ENCODE measurements at regions not wholly inside any gene's neighbourhood (a gene's known extent, or its start where the extent isn't known, plus 50 kb on each side); places are given as distances from the start of the nearest gene placed in this dataset.

GRCh38 chr2:240353086-240353798 is 82.2 kb upstream of the GPC1 start:
- TF ChIP-seq EZH2 (optimal IDR thresholded peaks at IDR 0.05; ENCODE audit: low read depth, low read length): no peak
- no peak for TF ChIP-seq CTCF (IDR thresholded peaks at IDR 0.05; ENCODE audit: low read length)
- TF ChIP-seq EZH2phosphoT487 (IDR thresholded peaks at IDR 0.05; ENCODE audit: low read length): no peak

GRCh38 chr2:240353944-240354343 is 81.5 kb upstream of the GPC1 start:
- TF ChIP-seq EZH2phosphoT487 (IDR thresholded peaks at IDR 0.05; ENCODE audit: low read length): no peak
- no peaks in the 10 kb centered on the region for H3K4me1 ChIP-seq (ENCODE audit: low read length)
- no peaks in the 10 kb centered on the region for H3K36me3 ChIP-seq (replicated peaks; ENCODE audit: insufficient read depth, low read length)

More at GRCh38 chr2:240353086-240353798, 82.2 kb upstream of the GPC1 start:
- no peak overlapping the region for H3K4me2 ChIP-seq (ENCODE audit: low read depth, low read length)
- no peak for DNase-seq
- no peaks in the 10 kb centered on the region for H3K36me3 ChIP-seq (replicated peaks; ENCODE audit: insufficient read depth, low read length)
- peaks cover 7% of the 10 kb centered on the region; the same call in 1 of the 2 replicates for H3K4me1 ChIP-seq (ENCODE audit: low read length)
- no peak overlapping the region for H2AFZ ChIP-seq (ENCODE audit: low read length)
- no peak overlapping the region for H3K9ac ChIP-seq (ENCODE audit: low read length)
- no peaks in the 10 kb centered on the region for H3K9me2 ChIP-seq (replicated peaks; ENCODE audit: insufficient read depth, low read length)
- no peaks in the 10 kb centered on the region for H3F3A ChIP-seq (ENCODE audit: insufficient read depth, low read length)
- no peaks in the 10 kb centered on the region for H3K79me2 ChIP-seq (ENCODE audit: low read length)
- H3K4me3 ChIP-seq (ENCODE audit: low read length): no peak overlapping the region
- H4K20me1 ChIP-seq (ENCODE audit: insufficient read depth, low read length): no peaks in the 10 kb centered on the region
- H3K9me3 ChIP-seq (replicated peaks; ENCODE audit: insufficient read depth, low read length): no peaks in the 10 kb centered on the region
- H3K27ac ChIP-seq (ENCODE audit: low read length): no peak overlapping the region
- peaks cover 35% of the 10 kb centered on the region for H3K27me3 ChIP-seq (replicated peaks; ENCODE audit: insufficient read depth, low read length)

GRCh38 chr2:240355001-240355891 is 80.2 kb upstream of the GPC1 start:
- H3K27ac ChIP-seq (ENCODE audit: low read length): no peak overlapping the region
- DNase-seq: no peak
- no peak overlapping the region for H3K4me2 ChIP-seq (ENCODE audit: low read depth, low read length)
- no peak overlapping the region for H3K4me3 ChIP-seq (ENCODE audit: low read length)
- H3K9ac ChIP-seq (ENCODE audit: low read length): no peak overlapping the region
- no peaks in the 10 kb centered on the region for H4K20me1 ChIP-seq (ENCODE audit: insufficient read depth, low read length)
- TF ChIP-seq EZH2phosphoT487 (IDR thresholded peaks at IDR 0.05; ENCODE audit: low read length) (no peak), CTCF (IDR thresholded peaks at IDR 0.05; ENCODE audit: low read length) (no peak), EZH2 (optimal IDR thresholded peaks at IDR 0.05; ENCODE audit: low read depth, low read length) (no peak)
- H3K27me3 ChIP-seq (replicated peaks; ENCODE audit: insufficient read depth, low read length): peaks cover 33% of the 10 kb centered on the region
- no peaks in the 10 kb centered on the region for H3F3A ChIP-seq (ENCODE audit: insufficient read depth, low read length)
- no peaks in the 10 kb centered on the region for H3K36me3 ChIP-seq (replicated peaks; ENCODE audit: insufficient read depth, low read length)
- no peaks in the 10 kb centered on the region for H3K4me1 ChIP-seq (ENCODE audit: low read length)
- no peaks in the 10 kb centered on the region for H3K9me3 ChIP-seq (replicated peaks; ENCODE audit: insufficient read depth, low read length)
- no peaks in the 10 kb centered on the region for H3K9me2 ChIP-seq (replicated peaks; ENCODE audit: insufficient read depth, low read length)
- H2AFZ ChIP-seq (ENCODE audit: low read length): no peak overlapping the region
- no peaks in the 10 kb centered on the region for H3K79me2 ChIP-seq (ENCODE audit: low read length)

More at GRCh38 chr2:240353944-240354343, 81.5 kb upstream of the GPC1 start:
- H3K9me2 ChIP-seq (replicated peaks; ENCODE audit: insufficient read depth, low read length): no peaks in the 10 kb centered on the region
- no peaks in the 10 kb centered on the region for H4K20me1 ChIP-seq (ENCODE audit: insufficient read depth, low read length)
- no peak for DNase-seq
- no peak overlapping the region for H3K4me2 ChIP-seq (ENCODE audit: low read depth, low read length)
- no peaks in the 10 kb centered on the region for H3F3A ChIP-seq (ENCODE audit: insufficient read depth, low read length)
- H3K79me2 ChIP-seq (ENCODE audit: low read length): no peaks in the 10 kb centered on the region
- no peaks in the 10 kb centered on the region for H3K9me3 ChIP-seq (replicated peaks; ENCODE audit: insufficient read depth, low read length)
- H3K4me3 ChIP-seq (ENCODE audit: low read length): no peak overlapping the region
- H2AFZ ChIP-seq (ENCODE audit: low read length): no peak overlapping the region
- no peak overlapping the region for H3K27ac ChIP-seq (ENCODE audit: low read length)
- no peak overlapping the region for H3K9ac ChIP-seq (ENCODE audit: low read length)
- H3K27me3 ChIP-seq (replicated peaks; ENCODE audit: insufficient read depth, low read length): peaks cover 35% of the 10 kb centered on the region
